Fibroblast of gingiva (primary cell): ENCODE measurements at regions not wholly inside any gene's neighbourhood (a gene's known extent, or its start where the extent isn't known, plus 50 kb on each side); places are given as distances from the start of the nearest gene placed in this dataset.

Source experiments
- DNase-seq: peaks from one replicate; pipeline ENCODE4 v3.0.0-alpha.2; 2011; ENCODE audit warnings: low read depth

DNA sequence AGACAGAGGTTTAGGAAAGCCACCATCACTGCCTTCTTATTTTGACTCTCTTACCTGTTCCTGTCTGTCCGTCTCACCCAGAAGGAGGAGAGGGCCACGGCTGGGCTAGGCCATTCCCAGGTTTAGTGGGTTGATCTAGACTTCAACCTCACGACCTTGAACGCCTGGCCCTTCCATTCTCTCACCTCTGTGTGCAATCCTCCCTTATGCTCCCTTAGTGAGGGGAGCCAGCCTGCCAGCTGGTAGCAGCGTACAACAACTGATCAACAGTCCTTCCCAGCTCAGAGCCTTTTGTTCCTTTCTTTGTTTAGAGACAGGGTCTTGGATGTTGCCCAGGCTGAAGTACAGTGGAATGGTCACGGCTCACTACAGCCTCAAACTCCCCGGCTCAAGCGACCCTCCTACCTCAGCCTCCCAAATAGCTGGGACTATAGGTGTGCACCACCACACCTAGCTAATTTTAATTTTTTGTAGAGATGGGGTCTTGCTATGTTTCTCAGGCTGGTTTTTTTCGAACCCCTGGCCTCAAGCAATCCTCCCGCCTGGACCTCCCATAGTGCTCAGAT is 123.9 kb downstream of the ZNF664 start:
- no peak for DNase-seq

DNA sequence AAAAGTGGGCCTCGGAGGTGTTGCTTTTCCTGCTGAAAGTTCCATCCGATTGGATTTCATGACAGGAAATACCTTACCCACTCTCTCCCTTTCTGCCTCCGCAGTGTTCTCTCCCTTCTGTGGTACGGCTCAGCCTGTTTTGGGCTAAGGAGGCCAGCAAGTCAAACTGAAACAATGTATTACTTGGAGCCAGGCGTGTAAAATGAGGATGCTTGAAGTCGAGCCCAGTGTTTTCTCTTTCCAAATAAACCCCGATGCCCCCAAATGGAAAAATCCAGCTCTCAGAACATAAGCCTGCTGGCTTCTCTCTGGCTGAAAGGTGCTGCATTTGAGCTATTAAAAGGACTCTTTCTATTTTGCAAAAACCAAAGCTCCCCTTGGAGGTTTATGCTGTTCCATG is 124.7 kb downstream of the ZNF664 start:
- DNase-seq = no peak

DNA sequence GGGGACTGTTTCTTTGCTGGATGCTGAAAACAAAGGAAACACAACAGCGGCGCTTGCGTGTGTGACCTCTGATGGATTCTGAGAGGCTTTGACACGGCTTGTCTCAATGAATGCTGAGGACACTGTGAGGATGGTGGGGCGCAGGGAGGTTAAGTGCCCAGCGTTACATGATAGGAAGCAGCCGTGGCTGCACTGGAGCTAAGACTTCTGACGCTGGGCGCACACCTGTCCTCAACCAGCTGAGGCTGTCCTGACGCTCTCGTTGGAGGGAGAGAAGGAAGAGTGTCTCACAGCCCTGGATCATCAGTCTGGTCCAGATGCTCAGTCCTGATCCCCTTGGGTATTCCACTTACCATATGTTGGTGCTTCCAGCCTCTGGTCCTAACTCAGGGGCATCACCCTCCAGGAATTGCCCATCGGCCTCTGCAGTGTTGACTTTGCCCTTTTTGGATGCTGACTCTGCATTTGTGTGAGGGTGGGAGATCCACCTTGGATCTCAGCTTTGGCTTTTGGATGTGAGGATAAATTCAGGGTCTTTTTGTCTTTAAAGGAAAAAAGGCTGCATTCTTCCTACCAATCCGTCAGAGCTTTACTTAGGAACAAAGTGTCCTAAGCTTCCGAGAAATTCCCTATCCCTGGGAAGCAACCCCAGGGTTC is 125.2 kb downstream of the ZNF664 start:
- DNase-seq = no peak

DNA sequence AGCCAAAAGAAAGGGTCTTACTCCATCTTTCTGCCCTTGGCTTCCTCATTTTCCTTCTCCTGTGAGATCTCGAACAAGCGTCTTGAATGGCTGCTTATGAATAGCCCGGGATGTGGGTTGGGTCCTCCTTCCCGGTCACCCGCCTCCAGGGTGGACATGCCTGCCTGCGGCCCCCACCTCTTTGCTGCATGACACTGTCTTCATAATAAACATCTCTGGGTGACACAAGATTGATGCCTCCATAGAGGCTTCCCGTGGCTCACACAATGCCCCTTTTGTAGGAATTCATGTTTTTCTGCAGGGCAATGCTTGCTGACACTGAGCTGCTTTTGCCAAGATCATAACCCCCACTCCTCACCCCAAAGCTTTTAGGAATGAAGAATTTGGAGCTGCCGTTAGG is 125.9 kb downstream of the ZNF664 start:
- no peak for DNase-seq

DNA sequence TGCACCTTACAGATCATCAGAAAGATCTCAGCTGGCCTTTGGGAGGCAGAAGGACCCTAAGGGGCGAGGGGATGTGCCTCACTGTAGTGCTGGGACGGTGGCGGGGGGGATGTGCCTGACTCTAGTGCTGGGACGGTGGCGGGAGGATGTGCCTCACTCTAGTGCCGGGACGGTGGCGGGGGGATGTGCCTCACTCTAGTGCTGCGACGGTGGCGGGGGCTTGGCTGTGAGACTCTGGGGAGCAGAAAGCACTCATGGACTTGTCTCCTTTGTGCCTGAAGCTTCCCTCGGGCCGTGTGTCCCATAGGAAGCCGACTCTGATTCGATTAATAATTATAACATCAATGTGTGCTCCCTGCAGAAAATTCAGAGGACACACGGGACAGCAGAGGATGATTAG is 126.6 kb downstream of the ZNF664 start:
- DNase-seq = no peak

DNA sequence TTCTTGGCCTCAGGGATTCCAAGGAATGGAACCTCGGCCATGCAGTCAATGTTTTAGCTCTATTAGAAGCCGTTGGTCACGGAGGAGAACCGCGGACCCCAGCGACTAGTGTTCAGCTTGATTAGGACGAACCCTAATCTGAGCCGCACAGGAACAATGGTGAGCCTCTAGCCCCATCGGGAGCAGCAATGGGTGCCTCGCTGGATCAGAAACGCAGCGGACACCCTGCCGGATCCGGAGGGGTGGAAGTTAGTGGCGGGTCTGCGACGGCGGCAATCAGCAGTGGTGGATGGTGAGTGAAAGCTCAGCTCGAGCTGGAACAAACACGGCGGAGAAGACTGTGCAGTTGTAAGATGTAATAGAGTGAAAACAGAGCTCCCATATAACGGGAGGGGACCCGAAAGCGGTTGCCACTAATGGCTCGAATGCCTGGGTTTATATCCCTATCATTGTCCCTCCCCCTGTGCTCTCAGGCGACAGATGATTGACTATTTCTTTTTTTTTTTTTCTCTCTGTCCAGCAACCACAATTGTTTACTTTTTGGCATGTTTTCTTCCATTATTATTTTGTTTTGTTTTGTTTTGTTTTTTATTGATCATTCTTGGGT is 127.7 kb downstream of the ZNF664 start:
- DNase-seq = no peak

DNA sequence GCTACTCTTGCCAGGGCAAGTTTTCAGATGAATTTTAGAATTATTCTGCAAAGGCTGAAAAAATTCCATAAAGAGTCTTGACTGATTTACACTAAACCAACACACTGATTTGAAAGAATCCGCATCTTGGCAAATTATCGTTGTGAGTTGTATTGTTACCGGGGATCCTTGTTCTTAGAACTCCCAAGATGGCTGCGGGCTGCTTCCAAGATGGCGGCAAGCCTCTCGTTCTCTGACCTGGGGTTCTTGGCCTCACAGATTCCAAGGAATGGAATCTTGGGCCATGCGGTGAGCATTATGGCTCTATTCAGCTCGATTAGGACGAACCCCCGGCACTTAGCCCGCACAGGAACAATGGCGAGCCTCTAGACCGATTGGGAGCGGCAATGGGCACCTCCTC is 132.5 kb downstream of the ZNF664 start:
- no peak for DNase-seq

DNA sequence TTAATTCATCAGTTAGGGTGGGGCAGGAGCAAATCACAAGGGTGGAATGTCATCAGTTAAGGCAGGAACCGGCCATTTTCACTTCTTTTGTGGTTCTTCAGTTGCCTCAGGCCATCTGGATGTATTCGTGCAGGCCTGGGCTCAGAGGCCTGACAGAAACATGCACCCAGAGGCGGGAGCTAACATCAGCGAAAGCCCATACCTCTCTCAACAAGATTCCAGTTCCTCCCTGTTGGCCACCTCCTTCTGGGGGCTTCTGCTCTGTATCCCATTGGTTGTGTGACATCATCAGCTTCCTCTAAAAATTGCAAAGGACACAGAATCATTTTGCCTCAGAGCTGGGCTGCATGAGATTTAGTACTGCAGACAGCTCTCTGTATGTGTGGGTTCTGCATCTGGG is 134.3 kb downstream of the ZNF664 start:
- DNase-seq = no peak

DNA sequence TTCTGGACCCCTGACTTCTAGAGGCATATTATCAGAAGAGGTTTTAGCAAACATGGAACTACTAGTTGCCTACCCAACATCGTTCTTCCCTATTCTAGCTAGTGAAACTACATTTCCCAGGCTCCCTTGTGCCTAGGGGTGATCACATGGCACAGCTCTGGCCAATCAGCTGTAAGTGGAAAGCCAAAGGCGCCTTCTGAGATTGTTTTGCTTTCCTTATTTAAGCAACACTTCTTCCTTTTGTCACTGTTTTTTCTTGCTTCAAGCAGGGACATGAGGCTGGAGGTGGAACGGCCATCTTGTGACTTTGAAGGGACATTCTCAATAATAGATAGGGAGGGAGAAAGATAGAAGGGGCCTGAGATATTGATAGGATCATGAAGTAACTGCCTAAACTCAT is 136.7 kb downstream of the ZNF664 start:
- DNase-seq = no peak

DNA sequence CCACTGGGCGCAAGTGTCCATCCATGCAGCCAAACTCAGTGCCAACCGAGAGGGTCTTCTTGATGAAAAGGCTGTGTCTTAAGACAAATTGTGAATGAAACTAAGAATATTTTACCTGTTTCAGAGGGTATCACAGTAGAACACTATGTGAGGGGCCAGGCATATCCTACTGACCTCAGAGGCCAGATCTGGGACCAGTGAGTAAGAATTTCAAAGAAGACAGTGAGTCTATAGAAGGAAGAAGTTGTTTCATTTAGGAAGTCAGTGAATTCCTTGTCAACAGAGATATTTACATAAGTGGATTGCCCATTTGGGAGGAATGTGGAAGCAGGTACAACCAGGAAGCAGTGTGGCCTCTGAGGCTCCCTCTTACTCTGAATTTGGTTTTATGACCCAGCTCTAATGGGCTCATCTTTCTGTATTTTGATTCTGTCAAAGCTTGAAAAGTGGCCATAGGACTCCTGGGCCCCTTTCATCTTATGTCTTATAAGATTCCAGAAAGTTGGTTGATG is 137.4 kb downstream of the ZNF664 start:
- DNase-seq = no peak

DNA sequence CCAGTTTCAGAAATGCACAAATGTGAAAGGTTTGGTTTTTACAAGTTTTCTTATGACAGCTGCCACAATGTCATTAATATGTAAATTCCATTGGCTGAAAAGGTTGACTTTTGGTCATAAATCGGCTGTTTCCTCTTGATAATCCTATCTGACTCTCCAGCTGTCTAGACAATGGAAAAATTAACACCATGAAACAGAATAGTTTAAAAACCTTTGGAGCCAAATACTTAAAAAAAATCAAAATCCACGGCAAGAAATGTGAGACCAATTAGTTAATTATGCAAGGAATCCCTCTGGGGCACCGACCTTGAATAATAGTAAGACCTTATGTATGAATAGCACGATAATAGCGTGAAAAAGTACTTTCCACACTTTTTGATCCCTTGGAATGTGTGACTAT is 138.0 kb downstream of the ZNF664 start:
- DNase-seq = no peak

DNA sequence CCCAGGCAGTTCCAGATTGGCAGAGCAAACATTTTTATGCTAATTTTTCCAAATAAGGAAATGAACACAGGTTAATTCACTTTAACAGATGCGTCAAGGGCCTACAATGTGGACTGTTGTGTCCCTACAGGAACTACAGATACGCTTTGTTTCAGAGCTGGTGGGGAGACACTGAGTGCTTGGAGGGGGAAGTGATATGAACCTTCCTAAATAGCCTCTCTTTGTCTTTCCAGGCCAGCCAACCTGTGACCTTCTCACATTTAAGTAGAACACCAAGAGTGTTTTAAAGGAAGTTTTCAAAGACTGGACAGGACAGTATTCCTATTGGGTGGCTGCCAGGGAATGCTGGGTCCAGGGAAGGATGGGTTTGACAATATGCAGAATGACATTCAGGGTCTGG is 141.3 kb downstream of the ZNF664 start:
- no peak for DNase-seq

DNA sequence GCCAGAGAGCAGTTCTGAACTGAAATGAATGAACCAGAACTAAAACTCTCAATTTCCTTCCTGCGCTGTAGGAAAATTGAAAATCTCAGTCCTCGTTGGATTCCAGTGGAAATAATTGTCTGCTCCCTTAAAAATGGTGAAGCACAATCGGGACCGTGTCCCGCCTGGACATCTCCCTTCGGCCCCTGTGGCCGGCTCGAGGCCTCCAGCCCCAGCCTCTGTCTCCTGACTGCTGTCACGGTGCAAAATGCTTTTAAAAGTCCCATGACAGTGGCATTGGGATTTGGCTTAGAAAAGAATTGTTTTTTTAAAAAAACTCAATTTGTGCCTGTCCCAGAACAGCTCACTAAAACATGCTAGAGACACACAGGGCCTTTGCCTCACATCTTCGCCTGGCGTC is 142.5 kb downstream of the ZNF664 start:
- DNase-seq = no peak

DNA sequence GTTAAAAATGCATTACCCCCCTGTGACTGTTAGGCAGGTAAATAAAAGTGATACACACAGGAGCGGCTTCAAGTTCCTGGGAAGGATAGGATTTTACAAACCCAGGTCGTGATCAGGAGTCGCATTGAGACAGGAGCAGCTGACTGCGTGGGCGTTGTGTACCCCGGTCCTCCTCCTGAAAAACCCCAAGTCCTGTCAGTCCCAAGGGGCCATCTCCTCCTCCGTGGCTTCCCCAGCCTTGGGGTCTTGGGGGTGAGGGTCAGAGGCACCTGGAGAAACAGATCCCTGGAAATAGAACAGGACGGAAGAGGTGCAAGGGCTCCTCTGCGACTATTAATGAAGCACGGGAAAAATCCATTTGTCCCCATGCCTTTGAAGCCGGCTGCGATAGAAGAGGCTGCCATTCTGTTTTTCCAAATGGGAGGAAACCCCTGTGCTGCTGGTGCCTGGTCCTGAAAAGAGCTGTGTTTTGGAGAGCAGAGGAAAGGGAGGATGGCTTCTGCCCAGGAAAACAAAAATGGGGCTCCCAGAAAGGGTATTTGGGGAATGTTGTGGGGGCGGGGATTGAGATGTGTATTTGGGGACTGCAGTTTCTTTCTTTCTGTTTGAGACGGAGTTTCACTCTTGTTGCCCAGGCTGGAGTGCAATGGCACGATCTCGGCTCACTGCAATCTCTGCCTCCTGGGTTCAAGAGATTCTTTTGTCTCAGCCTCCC is 143.1 kb downstream of the ZNF664 start:
- no peak for DNase-seq

DNA sequence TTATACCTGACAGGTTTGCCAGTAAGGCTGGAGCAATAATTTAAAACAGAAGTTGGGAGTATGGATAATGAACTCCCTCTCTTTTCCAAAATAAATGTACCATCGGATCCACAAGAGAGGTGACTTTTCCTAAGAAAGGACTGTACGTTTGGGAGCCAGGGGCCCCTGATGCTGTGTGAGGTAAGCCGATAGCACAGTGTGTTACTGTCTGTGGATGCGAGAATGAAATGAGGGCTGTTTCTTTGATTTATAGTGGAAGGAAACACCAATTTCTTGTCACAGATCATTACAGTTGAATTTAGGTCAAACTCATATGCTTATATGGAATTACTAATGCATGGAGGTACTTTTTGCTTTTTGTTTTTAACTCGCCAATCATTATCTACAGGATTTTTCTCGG is 147.7 kb downstream of the ZNF664 start:
- DNase-seq = no peak

DNA sequence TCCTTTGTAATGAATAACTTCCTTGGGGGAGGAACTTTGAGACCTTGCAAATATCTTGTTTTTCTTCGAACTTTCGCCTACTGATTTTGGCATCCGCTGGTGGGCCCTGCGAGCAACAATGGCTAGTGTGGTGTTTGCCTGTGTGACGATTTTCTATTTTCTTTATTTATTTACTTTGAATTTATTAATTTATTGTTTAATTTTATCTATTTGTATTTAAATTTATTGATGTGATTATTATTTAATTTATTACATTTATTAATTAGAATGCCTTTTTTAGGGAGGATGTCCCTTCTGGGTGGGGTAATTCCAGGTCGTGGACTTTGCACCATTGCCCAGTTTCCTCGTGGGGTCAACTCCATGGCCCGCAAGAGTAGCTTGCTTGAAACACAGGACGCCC is 149.7 kb downstream of the ZNF664 start:
- DNase-seq = no peak

DNA sequence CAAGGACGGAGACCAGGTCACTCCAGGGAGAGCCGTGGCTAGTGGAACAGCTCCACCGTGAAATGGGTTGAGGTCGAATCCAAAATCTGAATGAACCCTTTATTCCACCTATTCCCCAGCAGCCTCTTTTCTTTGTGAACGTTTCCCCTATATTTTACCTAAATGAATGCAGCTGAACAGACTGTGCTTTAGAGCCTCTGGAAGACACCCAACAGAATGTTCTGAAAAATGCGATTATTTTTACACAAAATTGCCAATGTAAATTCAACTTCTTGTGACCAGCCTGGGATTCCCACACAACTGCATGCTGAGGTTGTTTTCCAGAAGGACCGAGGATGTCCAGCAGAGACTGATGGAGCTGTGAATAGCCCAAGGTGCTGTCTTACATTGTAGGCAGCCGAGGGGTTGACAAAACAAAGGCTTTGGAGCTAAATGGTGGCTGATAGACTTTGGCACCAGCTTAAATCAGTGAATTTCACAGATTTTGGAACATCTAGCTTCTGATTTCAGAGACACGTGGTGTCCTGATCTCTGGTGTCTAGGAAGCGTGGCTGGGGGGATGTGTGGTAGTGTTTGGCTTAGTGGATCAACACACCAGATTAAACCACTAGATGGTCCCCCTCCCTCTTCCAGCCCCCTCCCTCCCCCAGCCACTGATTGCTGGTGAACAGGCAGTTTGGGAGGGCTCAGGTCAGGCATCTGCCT is 150.4 kb downstream of the ZNF664 start:
- DNase-seq = no peak

DNA sequence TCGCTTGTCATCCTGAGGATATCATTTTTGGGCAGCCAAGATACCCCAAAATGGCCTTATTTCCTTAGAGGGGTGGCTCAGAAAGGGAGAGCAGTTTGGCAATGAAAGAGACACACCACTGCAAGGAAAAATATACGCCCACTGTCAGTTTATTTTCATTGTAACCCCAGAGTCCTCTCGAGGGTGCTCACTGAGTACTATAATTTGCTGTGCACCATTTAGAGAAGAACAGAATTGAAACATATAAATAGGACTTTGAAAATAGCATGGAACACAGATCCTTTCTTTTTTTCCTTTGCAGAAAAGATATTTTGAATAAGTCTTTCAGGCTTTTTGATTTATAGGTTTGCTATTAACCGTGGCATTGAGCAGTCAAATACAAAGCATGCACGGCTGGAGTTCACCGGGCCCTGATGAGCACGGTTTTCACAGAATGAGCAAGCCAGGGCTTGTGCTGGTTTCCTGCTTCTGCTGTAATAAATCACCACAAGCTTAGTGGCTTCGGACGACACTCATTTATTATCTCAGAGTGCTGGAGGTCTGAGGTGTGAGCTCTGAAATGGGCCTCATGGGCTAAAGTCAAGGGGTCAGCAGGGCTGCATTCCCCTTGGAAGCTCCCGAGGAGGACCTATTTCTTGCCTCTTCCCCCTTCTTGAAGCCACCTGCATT is 152.3 kb downstream of the ZNF664 start:
- no peak for DNase-seq

DNA sequence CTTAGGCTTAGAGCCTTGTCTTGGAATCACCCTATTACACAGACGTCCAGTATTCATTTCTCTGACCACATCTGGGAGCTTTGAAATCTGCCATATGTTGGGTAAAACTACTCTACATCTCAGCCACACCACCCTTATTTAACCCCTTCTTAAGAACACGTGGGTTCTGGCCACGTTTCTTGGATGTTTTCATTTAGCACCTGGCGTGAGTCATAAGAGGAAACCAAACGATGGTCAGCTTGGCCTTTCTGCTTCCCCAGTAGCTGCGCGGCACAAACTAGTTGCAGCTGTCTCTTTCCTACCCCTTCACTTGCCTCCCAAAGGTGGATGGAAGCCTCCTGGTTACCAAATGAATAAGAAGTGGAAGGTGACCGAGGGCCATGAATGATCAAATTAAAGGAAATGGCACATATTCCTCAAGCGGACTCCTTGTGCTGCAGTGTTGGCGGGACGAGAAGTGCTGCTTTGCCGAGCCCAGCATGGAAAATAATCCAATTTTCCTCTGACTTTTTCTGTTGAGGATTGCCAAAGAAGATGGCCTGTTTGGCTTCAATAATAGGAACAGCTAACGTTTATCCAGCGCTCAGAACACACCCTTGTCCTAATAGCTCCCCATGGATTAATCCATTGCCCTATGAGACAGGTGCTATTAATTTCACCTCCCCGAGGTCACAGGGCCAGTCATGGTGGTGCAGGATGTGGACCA is 154.1 kb downstream of the ZNF664 start:
- no peak for DNase-seq

DNA sequence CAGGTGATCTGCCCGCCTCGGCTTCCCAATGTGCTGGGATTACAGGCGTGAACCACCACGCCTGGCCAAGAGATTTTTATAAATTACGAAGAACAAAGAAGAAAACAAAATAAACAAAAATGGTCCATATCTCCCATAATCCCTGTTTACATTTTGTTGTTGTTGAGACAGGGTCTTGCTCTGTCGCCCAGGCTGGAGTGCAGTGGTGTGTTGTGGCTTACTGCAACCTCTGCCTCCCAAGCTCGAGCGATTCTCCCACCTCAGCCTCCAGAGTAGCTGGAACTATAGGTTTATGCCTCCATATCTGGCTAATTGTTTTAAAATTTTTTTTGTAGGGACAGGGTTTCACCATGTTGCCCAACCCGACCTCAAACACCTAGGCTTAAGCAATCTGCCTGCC is 156.1 kb downstream of the ZNF664 start:
- DNase-seq = no peak
